Muscle of arm (tissue), 1 donor: ENCODE measurements at regions not wholly inside any gene's neighbourhood (a gene's known extent, or its start where the extent isn't known, plus 50 kb on each side); places are given as distances from the start of the nearest gene placed in this dataset.
"Not testable (repeated sequence)": the region's sequence is repeated elsewhere in the genome, so short reads cannot be mapped to it uniquely, and the experiment has no call there.

Experiments
- DNase-seq: peaks from one replicate; pipeline ENCODE4 v3.0.0-alpha.2; 2013

GRCh38 chr5:142222225-142222865 lies 102.5 kb downstream of the SPRY4 start:
- DNase-seq, result no peak

DNA sequence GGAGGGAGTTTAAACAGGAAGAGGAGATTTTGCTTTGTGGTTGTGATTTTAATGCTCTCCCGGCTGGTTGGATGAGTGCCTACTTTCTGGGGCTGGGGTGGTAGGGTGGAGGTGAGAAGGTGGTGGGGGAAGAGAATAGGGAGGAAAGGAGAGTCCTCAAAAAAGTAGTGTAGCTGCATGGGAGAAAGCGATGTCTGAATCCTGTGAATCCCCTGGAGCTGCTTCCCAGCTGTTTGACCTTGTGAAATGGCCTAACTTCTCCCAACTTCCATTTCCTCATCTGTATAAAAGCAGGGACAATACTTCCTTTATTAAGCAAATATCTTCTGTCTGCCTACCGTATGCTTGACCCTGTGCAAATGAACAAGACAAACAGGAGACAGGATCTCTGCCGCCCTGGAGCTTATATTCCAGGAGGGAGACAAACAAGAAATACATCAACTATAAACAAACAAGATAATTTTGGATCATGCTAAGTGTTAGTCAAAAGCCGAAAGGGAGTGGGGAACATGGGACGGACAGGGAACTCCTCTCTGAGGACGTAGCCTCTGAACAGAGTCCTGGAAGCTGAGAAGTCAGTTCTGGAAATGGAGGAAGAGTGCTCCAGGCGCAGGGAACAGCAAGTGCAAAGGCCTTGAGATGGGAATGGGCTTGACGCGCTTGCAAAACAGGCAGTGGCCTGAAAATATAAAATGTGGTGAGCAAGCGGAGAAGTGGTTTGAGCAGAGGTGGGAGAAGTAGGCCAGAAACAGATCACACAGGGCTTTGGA lies 103.5 kb downstream of the SPRY4 start:
- peak; percentile 35 for DNase-seq

GRCh38 chr5:142219146-142219545 lies 105.7 kb downstream of the SPRY4 start:
- no peak for DNase-seq

GRCh38 chr5:142216931-142217330 lies 107.9 kb downstream of the SPRY4 start:
- peak; percentile 15 for DNase-seq

DNA sequence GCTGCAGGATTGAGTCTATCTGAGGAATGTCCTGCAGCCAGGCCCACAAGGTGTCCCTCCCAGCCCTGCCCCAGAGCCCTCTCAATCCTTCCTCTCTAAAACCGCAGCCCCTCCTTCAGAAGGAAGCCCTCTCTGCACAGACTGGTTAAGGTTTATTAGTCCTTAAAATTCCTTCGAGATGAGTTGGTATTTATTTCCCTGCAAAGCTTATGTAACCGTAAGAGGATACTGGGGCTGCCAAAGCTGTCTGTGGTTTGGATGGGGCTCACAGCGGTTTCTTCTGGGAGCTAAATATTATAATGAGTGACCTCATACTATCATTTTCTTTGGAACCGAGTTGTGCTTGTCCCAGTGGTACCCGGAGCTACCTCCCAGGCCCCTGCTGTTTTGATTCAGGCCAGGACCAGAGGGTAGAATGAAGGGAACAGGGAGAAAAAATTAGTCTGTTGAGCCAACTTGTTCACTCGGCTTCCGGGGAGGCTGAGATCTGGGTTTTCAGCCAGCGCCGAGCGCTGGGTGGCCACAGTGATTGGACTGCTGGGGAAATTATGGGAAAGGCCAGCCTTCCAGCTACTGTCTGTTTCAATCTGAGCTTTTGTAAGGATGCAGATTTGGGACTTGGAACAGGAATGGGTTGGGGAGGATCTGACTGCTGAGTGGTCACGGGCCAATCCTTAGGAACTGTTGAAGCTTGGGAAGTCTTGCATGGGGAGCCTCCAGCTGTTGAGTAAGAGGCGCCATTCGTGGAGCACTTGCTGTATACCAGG lies 107.5 kb downstream of the NDFIP1 start:
- DNase-seq, result peak; percentile 88

DNA sequence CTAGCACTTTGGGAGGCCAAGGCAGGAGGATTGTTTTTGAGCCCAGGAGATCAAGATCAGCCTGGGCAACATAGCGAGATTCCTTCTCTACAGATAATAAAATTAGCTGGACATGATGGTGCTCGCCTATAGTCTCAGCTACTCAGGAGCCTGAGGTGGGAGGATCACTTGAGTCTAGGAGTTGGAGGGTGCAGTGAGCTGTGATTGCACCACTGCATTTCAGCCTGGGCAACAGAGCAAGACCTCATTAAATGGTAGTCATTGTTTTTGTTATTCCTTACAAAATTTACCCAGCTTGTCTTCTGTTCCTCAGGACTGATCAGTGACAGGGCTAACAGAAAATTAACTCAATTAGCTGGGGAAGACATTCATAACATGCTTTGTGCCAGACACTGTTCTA lies 104.5 kb downstream of the NDFIP1 start:
- no peak for DNase-seq

- no peak for DNase-seq
Measured at GRCh38 chr5:142211918-142212317, 103.3 kb downstream of the NDFIP1 start.

DNA sequence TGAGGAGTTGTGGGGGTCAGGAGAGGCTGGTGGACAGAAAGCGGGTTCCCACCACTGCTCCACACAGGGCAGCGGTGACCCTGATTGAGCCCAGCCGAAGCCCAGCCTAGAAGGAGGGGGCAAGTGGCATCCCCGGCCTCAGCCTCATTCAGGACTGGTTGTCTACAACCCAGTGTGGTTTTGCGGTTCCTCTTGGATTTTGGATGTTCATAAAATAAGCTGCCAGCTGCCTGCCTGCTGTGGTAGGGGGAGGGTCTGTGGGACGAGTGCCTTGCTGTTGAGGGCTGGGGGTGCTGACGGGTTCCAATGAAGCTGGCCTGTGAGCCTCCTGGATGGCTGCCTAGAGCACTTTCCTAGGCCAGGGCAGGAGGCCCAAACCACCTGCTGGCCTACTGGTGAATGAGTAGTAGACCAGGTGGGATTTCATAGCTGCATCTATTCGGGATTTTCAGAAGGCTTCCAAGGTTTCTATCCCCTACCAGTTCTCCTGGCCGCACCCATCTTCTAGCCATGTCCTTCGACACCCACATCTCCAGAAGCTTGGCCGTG lies 102.4 kb downstream of the NDFIP1 start:
- no peak for DNase-seq

DNA sequence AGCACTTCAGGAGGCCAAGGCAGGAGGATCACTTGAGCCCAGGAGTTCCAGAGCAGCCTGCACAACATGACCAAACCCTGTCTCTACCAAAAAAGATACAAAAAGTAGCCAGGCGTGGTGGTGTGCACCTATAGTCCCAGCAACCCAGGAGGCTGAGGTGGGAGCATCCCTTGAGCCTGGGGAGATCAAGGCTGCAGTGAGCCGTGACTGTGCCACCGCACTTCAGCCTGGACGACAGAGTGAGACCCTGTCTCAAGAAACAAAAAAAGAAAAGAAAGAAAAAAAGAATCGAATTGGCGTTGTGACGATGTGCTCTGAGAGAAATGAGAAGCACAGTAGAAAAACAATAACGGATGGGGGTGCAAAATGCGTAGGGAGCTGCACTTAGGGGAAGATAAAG lies 101.4 kb downstream of the NDFIP1 start:
- DNase-seq, result no peak

DNA sequence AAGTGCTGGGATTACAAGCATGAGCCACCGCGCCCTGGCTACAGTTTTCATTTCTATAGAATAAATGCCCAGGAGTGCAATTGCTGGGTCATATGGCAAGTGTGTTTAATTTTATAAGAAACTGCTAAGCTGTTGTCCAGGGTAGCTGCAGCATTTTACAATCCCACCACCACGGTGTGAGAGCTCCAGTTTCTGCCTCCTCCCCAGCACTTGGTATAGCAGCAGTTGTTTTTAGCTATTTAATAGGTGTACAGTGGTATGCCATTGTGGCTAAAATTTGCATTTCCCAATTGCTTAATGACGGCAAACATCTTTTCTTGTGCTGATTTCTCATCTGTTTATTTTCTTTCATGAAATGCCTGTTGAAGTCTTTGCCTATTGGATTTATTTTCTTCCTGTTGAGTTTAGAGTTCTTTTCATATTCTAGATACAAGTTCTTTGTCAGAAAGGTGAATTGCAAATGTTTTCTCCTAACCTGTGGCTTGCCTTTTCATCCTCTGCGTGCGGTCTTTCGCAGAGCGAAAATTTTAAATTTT lies 100.3 kb downstream of the NDFIP1 start:
- no peak for DNase-seq

DNA sequence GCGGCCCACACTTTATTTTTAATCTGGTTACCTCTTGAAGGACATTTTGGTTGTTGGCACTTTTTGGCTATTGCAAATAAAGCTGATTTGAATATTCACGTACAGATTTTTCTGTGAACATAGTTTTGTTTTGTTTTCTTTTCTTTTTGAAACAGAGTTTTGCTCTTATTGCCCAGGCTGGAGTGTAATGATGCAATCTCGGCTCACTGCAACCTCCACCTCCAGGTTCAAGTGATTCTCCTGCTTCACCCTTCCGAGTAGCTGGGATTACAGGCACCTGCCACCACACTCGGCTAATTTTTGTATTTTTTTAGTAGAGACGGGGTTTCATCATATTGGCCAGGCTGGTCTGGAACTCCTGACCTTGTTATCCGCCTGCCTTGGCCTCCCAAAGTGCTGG lies 99.7 kb downstream of the NDFIP1 start:
- DNase-seq, result not testable (repeated sequence)

DNA sequence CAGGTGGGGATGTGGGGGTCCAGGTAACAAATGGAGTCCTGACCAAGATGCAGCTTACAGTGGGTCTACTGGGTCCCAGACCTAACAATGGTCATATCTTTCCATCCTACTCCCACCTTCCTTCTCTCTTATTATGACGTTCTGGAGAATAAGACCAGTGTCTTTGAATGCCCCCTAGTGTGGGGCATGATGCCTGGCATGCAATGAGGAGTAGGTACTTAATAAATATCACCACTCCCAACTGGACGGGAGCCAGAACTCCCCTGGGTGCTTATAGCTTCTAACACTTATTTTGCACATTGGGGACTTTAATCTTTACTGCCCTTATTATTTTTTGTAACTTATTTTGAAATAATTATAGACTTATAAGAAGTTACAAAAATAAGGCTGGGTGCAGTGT lies 98.2 kb downstream of the NDFIP1 start:
- no peak for DNase-seq

DNA sequence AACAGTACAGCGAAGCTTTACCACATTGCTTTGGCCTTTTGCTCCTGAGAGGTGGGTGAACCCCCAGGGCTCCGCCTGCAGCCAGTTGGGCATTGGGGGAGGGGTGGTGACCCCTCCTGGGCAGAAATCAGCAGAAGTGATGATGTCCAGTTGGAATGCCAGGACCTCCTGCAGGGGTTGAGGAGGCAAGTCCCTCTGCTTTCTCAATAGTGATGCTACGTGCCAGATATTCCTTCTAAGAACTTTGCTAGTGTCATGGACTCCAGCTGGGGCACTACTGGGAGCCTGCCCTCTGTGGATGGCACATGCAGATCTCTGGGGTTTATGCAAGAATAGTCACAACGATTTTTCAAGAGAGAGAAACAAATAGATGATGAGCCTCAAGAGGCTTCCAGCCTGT lies 95.6 kb downstream of the NDFIP1 start:
- DNase-seq, result no peak
